ENCODE measurements at regions not wholly inside any gene's neighbourhood (a gene's known extent, or its start where the extent isn't known, plus 50 kb on each side); places are given as distances from the start of the nearest gene placed in this dataset.

GRCh38 chrX:85630901-85631300 lies 251.4 kb upstream of the POF1B start:
- in situ Hi-C loops (cut with MboI; ENCODE audit: low pct_unique_long_range_greater_than_20kb, low sequenced_read_pairs, unreplicated experiment) = no loop called here
- TF ChIP-seq, protein P1, sequence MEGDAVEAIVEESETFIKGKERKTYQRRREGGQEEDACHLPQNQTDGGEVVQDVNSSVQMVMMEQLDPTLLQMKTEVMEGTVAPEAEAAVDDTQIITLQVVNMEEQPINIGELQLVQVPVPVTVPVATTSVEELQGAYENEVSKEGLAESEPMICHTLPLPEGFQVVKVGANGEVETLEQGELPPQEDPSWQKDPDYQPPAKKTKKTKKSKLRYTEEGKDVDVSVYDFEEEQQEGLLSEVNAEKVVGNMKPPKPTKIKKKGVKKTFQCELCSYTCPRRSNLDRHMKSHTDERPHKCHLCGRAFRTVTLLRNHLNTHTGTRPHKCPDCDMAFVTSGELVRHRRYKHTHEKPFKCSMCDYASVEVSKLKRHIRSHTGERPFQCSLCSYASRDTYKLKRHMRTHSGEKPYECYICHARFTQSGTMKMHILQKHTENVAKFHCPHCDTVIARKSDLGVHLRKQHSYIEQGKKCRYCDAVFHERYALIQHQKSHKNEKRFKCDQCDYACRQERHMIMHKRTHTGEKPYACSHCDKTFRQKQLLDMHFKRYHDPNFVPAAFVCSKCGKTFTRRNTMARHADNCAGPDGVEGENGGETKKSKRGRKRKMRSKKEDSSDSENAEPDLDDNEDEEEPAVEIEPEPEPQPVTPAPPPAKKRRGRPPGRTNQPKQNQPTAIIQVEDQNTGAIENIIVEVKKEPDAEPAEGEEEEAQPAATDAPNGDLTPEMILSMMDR (IDR thresholded peaks at IDR 0.05; ENCODE audit: extremely low read depth, insufficient read depth, missing control alignments) = no peak
- no peak for DNase-seq (ENCODE audit: low spot score)

GRCh38 chrX:85627363-85627762 lies 247.9 kb upstream of the POF1B start:
- DNase-seq (ENCODE audit: low spot score) = no peak
- in situ Hi-C loops (cut with MboI; ENCODE audit: low pct_unique_long_range_greater_than_20kb, low sequenced_read_pairs, unreplicated experiment) = no loop called here
- TF ChIP-seq, protein P1 (IDR thresholded peaks at IDR 0.05; ENCODE audit: extremely low read depth, insufficient read depth, missing control alignments) = peak; percentile 37

GRCh38 chrX:85622635-85623034 lies 243.2 kb upstream of the POF1B start:
- TF ChIP-seq, protein P1 (IDR thresholded peaks at IDR 0.05; ENCODE audit: extremely low read depth, insufficient read depth, missing control alignments) = no peak
- no peak for DNase-seq (ENCODE audit: low spot score)
- in situ Hi-C loops (cut with MboI; ENCODE audit: low pct_unique_long_range_greater_than_20kb, low sequenced_read_pairs, unreplicated experiment) = no loop called here

DNA sequence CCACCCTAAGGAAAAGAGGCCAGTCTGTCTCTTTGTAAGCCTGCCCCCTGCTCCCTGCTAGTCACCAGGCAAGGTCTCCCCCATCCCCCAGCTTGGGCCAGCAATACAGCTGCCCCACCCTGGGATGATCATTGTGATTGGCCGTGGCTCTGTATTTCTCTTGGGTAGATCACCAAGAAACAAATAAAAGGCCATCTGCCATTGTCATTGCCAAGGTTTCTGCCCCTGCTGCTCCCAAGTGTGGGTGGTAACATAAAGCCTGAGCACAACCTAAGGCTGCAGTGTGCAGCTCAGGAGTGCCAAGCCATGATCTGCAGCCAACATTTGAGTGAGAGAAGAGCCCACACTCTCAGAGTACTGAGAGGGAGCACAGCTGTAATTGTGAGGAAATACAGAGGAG lies 241.0 kb upstream of the POF1B start:
- TF ChIP-seq, protein P1 (IDR thresholded peaks at IDR 0.05; ENCODE audit: extremely low read depth, insufficient read depth, missing control alignments) = no peak
- DNase-seq (ENCODE audit: low spot score) = no peak
- in situ Hi-C loops (cut with MboI; ENCODE audit: low pct_unique_long_range_greater_than_20kb, low sequenced_read_pairs, unreplicated experiment) = no loop called here

GRCh38 chrX:85619962-85620361 lies 240.5 kb upstream of the POF1B start:
- in situ Hi-C loops (cut with MboI; ENCODE audit: low pct_unique_long_range_greater_than_20kb, low sequenced_read_pairs, unreplicated experiment) = no loop called here
- TF ChIP-seq, protein P1 (IDR thresholded peaks at IDR 0.05; ENCODE audit: extremely low read depth, insufficient read depth, missing control alignments) = no peak
- DNase-seq (ENCODE audit: low spot score) = no peak

DNA sequence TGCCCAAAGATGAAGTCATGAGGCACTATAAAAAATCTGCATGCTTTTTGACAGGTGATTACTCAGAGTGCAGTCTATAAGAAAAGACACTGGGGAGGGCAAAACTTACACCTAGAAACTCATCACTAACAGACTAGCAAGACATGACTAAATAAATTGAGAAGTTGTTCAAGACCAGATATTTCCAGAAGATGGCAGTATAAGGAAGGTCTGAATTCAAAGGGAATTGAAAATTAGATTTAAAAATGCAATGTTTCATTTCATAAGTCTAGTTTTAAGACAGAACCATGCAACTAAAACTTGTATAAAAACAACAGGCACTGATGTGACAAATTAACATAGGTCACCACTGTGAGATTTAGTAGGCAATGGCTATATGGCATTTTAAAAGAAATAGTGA lies 232.5 kb upstream of the POF1B start:
- DNase-seq (ENCODE audit: low spot score) = peak; percentile 11
- in situ Hi-C loops (cut with MboI; ENCODE audit: low pct_unique_long_range_greater_than_20kb, low sequenced_read_pairs, unreplicated experiment) = no loop called here
- TF ChIP-seq, protein P1 (IDR thresholded peaks at IDR 0.05; ENCODE audit: extremely low read depth, insufficient read depth, missing control alignments) = peak; percentile 40

DNA sequence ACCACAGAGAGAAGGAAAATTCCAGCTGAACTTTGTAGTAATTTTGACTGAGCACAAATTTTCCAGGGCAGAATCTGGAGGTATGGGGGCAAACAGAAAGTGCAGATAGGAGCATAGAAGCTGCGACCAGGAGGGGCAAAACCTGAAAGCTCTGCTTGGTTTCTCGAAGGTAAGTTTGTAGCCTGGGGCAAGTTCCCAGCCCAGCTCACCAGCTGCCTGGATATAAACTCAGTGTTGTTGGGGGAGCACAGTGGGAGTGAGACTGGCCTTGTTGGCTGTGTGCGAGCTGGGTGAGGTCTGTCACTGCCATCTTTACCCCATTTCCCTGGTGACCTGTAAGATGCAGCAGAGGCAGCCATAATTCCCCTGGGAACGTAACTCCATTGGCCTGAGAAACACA lies 213.5 kb upstream of the POF1B start:
- no peak for DNase-seq (ENCODE audit: low spot score)
- in situ Hi-C loops (cut with MboI; ENCODE audit: low pct_unique_long_range_greater_than_20kb, low sequenced_read_pairs, unreplicated experiment) = no loop called here
- TF ChIP-seq, protein P1 (IDR thresholded peaks at IDR 0.05; ENCODE audit: extremely low read depth, insufficient read depth, missing control alignments) = no peak
